ENCODE measurements at regions not wholly inside any gene's neighbourhood (a gene's known extent, or its start where the extent isn't known, plus 50 kb on each side); places are given as distances from the start of the nearest gene placed in this dataset.

DNA sequence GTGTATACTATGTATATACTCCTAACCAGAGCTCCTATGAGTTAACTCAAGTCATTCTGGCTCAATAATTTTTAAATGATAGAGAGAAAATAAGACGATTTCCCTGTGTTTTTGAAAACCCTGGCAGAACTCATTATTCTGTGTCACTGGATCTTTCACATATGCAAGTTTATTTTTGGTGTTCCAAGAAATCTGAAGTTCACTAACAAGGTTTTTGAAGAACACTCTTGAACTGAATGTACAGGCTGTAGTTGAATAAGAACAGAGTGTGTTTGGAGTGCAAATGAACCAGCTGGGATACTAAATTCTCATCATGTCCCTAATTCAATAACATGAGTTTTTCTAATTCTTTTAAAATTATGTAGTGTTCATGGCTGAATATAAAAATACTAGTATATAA lies 466.9 kb upstream of the SUCLG2 start:
- Histone ChIP-seq H3K9me3 (no peaks in the 10 kb centered on the region), H3K4me2 (no peak overlapping the region), H3K4me3 (no peak overlapping the region), H3K27ac (no peak overlapping the region), H3K4me1 (no peaks in the 10 kb centered on the region)
- ChIA-PET CTCF (no interaction called here), POLR2A (no interaction called here)
- 0% methylated on average over 1 of the region's 1 CpG for WGBS (ENCODE audit: missing lambda C conversion rate)
- TF ChIP-seq RNF2 (IDR thresholded peaks at IDR 0.05; ENCODE audit: borderline replicate concordance, low read depth) (no peak), FOSB (CRISPR knock-in tag; IDR thresholded peaks at IDR 0.05) (no peak), NR3C1 (IDR thresholded peaks at IDR 0.05) (no peak), EP300 (IDR thresholded peaks at IDR 0.05) (no peak), MAFK (IDR thresholded peaks at IDR 0.05; ENCODE audit: partially characterized antibody) (no peak), CBX2 (IDR thresholded peaks at IDR 0.05; ENCODE audit: borderline replicate concordance, low read depth) (no peak), CHD2 (IDR thresholded peaks at IDR 0.05; ENCODE audit: low read length, partially characterized antibody) (no peak), FOXS1 (CRISPR knock-in tag; IDR thresholded peaks at IDR 0.05) (no peak), PHF8 (IDR thresholded peaks at IDR 0.05; ENCODE audit: borderline replicate concordance, low read depth) (no peak), MYC (IDR thresholded peaks at IDR 0.05; ENCODE audit: borderline replicate concordance, low read length) (no peak), ESRRA (IDR thresholded peaks at IDR 0.05; ENCODE audit: borderline replicate concordance, low read length) (no peak)
- TF ChIP-seq, protein P1, sequence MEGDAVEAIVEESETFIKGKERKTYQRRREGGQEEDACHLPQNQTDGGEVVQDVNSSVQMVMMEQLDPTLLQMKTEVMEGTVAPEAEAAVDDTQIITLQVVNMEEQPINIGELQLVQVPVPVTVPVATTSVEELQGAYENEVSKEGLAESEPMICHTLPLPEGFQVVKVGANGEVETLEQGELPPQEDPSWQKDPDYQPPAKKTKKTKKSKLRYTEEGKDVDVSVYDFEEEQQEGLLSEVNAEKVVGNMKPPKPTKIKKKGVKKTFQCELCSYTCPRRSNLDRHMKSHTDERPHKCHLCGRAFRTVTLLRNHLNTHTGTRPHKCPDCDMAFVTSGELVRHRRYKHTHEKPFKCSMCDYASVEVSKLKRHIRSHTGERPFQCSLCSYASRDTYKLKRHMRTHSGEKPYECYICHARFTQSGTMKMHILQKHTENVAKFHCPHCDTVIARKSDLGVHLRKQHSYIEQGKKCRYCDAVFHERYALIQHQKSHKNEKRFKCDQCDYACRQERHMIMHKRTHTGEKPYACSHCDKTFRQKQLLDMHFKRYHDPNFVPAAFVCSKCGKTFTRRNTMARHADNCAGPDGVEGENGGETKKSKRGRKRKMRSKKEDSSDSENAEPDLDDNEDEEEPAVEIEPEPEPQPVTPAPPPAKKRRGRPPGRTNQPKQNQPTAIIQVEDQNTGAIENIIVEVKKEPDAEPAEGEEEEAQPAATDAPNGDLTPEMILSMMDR (IDR thresholded peaks at IDR 0.05) = no peak
- TF ChIP-seq, protein P2, sequence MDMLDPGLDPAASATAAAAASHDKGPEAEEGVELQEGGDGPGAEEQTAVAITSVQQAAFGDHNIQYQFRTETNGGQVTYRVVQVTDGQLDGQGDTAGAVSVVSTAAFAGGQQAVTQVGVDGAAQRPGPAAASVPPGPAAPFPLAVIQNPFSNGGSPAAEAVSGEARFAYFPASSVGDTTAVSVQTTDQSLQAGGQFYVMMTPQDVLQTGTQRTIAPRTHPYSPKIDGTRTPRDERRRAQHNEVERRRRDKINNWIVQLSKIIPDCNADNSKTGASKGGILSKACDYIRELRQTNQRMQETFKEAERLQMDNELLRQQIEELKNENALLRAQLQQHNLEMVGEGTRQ (IDR thresholded peaks at IDR 0.05) = no peak
- TF ChIP-seq, protein P3, sequence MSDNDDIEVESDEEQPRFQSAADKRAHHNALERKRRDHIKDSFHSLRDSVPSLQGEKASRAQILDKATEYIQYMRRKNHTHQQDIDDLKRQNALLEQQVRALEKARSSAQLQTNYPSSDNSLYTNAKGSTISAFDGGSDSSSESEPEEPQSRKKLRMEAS (IDR thresholded peaks at IDR 0.05) = no peak
- TF ChIP-seq, protein P4, sequence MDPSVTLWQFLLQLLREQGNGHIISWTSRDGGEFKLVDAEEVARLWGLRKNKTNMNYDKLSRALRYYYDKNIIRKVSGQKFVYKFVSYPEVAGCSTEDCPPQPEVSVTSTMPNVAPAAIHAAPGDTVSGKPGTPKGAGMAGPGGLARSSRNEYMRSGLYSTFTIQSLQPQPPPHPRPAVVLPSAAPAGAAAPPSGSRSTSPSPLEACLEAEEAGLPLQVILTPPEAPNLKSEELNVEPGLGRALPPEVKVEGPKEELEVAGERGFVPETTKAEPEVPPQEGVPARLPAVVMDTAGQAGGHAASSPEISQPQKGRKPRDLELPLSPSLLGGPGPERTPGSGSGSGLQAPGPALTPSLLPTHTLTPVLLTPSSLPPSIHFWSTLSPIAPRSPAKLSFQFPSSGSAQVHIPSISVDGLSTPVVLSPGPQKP (IDR thresholded peaks at IDR 0.05; ENCODE audit: low read depth, low read length) = no peak
- TF ChIP-seq, protein P5, sequence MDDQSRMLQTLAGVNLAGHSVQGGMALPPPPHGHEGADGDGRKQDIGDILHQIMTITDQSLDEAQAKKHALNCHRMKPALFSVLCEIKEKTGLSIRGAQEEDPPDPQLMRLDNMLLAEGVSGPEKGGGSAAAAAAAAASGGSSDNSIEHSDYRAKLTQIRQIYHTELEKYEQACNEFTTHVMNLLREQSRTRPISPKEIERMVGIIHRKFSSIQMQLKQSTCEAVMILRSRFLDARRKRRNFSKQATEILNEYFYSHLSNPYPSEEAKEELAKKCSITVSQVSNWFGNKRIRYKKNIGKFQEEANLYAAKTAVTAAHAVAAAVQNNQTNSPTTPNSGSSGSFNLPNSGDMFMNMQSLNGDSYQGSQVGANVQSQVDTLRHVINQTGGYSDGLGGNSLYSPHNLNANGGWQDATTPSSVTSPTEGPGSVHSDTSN (IDR thresholded peaks at IDR 0.05) = no peak
- DNase-seq (ENCODE audit: low read depth in 1 of 2, low spot score in 1 of 2) (no peak), ATAC-seq (no peak), FAIRE-seq (no peak)

DNA sequence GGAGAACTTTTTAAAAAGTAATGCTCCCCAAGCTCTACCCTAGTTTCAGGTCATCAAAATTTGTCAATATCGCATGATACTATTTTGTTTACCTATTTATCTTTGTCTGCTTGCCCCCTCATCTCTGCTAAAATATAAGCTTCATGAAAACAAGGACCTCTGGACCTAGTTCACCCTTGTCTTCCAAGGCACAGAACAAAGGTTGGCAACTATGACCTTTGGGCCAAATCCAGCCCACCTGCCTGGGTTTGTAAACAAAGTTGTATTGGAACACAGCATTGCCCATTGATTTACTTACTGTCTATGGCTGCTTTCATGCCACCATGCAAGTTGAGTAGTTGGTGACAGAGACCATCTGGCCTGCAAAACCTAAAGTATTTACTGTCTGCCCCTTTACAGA lies 462.2 kb upstream of the SUCLG2 start:
- ATAC-seq (no peak), DNase-seq (ENCODE audit: low read depth in 1 of 2, low spot score in 1 of 2) (no peak), FAIRE-seq (no peak)
- Histone ChIP-seq H3K4me2 (no peak overlapping the region), H3K9me3 (no peaks in the 10 kb centered on the region), H3K4me1 (no peaks in the 10 kb centered on the region), H3K27ac (no peak overlapping the region), H3K4me3 (no peak overlapping the region)
- WGBS (ENCODE audit: missing lambda C conversion rate) = 4% methylated on average over 1 of the region's 1 CpG
- POLR2A ChIA-PET = no interaction called here
- no peak for TF ChIP-seq MAZ (IDR thresholded peaks at IDR 0.05; ENCODE audit: borderline replicate concordance, low read depth, low read length)
- no peak for TF ChIP-seq CBX2 (IDR thresholded peaks at IDR 0.05; ENCODE audit: borderline replicate concordance, low read depth)
- no peak for TF ChIP-seq POLR2AphosphoS2 (conservative IDR thresholded peaks at IDR 0.05; ENCODE audit: low read length)
- TF ChIP-seq, protein P3 (IDR thresholded peaks at IDR 0.05) = no peak
- TF ChIP-seq FOSB (CRISPR knock-in tag; IDR thresholded peaks at IDR 0.05) = no peak
- TF ChIP-seq ZFP36 (IDR thresholded peaks at IDR 0.05; ENCODE audit: borderline replicate concordance, partially characterized antibody) = no peak
- TF ChIP-seq SMC3 (IDR thresholded peaks at IDR 0.05) = no peak
- no peak for TF ChIP-seq FOSL2 (IDR thresholded peaks at IDR 0.05)
- no peak for TF ChIP-seq FOSL2 (CRISPR knock-in tag; IDR thresholded peaks at IDR 0.05)
- no peak for TF ChIP-seq TP53 (CRISPR knock-in tag; IDR thresholded peaks at IDR 0.05)
- TF ChIP-seq RAD21 (conservative IDR thresholded peaks at IDR 0.05 in 1 of 2, IDR thresholded peaks at IDR 0.05 in 1 of 2) = no peak
- no peak for TF ChIP-seq JUN (IDR thresholded peaks at IDR 0.05)
- CTCF ChIA-PET = no interaction called here

Measured in A549 (cell line).